ENCODE measurements at regions not wholly inside any gene's neighbourhood (a gene's known extent, or its start where the extent isn't known, plus 50 kb on each side); places are given as distances from the start of the nearest gene placed in this dataset.

DNA sequence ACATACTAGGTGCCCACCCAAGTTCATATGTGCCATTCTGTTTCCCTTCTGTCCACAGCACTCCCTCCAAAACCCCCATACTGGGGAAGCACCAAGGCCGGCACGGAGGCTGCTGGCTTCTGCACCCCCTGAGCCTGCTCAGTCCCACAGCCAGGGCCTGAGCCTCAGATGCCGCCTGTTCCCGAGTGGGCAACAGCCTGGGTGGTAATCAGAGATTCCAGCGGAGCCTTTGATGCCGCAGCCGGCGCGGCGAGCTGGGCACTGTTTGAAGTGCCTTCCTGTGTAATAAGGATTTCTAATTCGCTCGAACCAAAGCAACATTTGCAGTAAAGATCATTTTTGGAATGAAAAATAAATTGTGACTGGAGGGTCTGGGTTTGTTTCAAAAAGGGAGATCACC, 460.3 kb downstream of the SOX6 start:
- TF ChIP-seq, protein P1, sequence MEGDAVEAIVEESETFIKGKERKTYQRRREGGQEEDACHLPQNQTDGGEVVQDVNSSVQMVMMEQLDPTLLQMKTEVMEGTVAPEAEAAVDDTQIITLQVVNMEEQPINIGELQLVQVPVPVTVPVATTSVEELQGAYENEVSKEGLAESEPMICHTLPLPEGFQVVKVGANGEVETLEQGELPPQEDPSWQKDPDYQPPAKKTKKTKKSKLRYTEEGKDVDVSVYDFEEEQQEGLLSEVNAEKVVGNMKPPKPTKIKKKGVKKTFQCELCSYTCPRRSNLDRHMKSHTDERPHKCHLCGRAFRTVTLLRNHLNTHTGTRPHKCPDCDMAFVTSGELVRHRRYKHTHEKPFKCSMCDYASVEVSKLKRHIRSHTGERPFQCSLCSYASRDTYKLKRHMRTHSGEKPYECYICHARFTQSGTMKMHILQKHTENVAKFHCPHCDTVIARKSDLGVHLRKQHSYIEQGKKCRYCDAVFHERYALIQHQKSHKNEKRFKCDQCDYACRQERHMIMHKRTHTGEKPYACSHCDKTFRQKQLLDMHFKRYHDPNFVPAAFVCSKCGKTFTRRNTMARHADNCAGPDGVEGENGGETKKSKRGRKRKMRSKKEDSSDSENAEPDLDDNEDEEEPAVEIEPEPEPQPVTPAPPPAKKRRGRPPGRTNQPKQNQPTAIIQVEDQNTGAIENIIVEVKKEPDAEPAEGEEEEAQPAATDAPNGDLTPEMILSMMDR (IDR thresholded peaks at IDR 0.05): no peak
- TF ChIP-seq POLR2A (IDR thresholded peaks at IDR 0.05): no peak

Measured in right lobe of liver (tissue), 4 donors.